Choroid plexus epithelial cell (primary cell): ENCODE measurements at regions not wholly inside any gene's neighbourhood (a gene's known extent, or its start where the extent isn't known, plus 50 kb on each side); places are given as distances from the start of the nearest gene placed in this dataset.

Source experiments
- DNase-seq: peaks from one replicate; pipeline ENCODE4 v3.0.0-alpha.2; 2010; ENCODE audit warnings: low read depth
- H3K4me3 ChIP-seq: 2 replicates; pipeline ENCODE4 v1.5.1; 2011; ENCODE audit warnings: low read depth, mild to moderate bottlenecking, control low read depth, low read length, moderate library complexity
- CTCF ChIP-seq: conservative IDR thresholded peaks from 2 replicates; pipeline ENCODE4 v1.5.1; 2011; ENCODE audit warnings: low read depth, mild to moderate bottlenecking, control low read depth, inconsistent platforms, low read length, moderate library complexity

GRCh38 chr10:58462863-58463507 is 49.7 kb upstream of the BICC1 start:
- no peak for TF ChIP-seq CTCF
- H3K4me3 ChIP-seq, result no peak overlapping the region
- no peak for DNase-seq
